Fibroblast of lung (primary cell): ENCODE measurements at regions not wholly inside any gene's neighbourhood (a gene's known extent, or its start where the extent isn't known, plus 50 kb on each side); places are given as distances from the start of the nearest gene placed in this dataset.

ENCODE experiments used
- DNase-seq, 2 donors: peaks; one replicate each; pipeline versions ENCODE4 v3.0.0 to v3.0.0-alpha.2; 2010; ENCODE audit warnings: low read depth in 2 of 2
- H2AFZ ChIP-seq: 2 replicates; pipeline ENCODE4 v1.5.1; 2012; ENCODE audit warnings: low read length, control low read depth, inconsistent platforms
- H3K27ac ChIP-seq: 2 replicates; pipeline ENCODE4 v1.5.1; 2011; ENCODE audit warnings: low read length, control low read depth; ENCODE audit not compliant: insufficient read depth
- H3K27me3 ChIP-seq: 2 replicates; pipeline ENCODE4 v1.5.1; 2011; ENCODE audit warnings: mild to moderate bottlenecking, low read length; ENCODE audit not compliant: control insufficient read depth, insufficient read depth
- H3K36me3 ChIP-seq: 2 replicates; pipeline ENCODE4 v1.5.1; 2011; ENCODE audit warnings: low read length; ENCODE audit not compliant: control insufficient read depth, insufficient read depth
- H3K4me1 ChIP-seq: 2 replicates; pipeline ENCODE4 v1.5.1; 2011; ENCODE audit warnings: low read length; ENCODE audit not compliant: control insufficient read depth, insufficient read depth; ENCODE audit errors: extremely low read depth
- H3K4me2 ChIP-seq: 2 replicates; pipeline ENCODE4 v1.5.1; 2011; ENCODE audit warnings: low read length, control low read depth; ENCODE audit not compliant: insufficient read depth; ENCODE audit errors: extremely low read depth
- H3K4me3 ChIP-seq, 4 experiments: fragments of 200-600 bp in 1 of 4; sonication (generic) in 1 of 4; replicated peaks in 1 of 4; 2 replicates each; pipeline ENCODE4 v1.5.1; 2011 to 2016; ENCODE audit warnings: low read length in 4 of 4, low read depth in 3 of 4, mild to moderate bottlenecking in 3 of 4, control low read depth in 2 of 4, inconsistent platforms in 1 of 4, mixed read lengths in 1 of 4; ENCODE audit not compliant: insufficient read depth in 1 of 4; ENCODE audit errors: control extremely low read depth in 1 of 4
- H3K79me2 ChIP-seq: 2 replicates; pipeline ENCODE4 v1.5.1; 2012; ENCODE audit warnings: mild to moderate bottlenecking, low read length, inconsistent platforms; ENCODE audit not compliant: control insufficient read depth, insufficient read depth
- H3K9ac ChIP-seq: 2 replicates; pipeline ENCODE4 v1.5.1; 2011; ENCODE audit warnings: mild to moderate bottlenecking, low read length, control low read depth; ENCODE audit not compliant: insufficient read depth
- H3K9me3 ChIP-seq: 2 replicates; pipeline ENCODE4 v1.5.1; 2012; ENCODE audit warnings: low read depth, low read length; ENCODE audit not compliant: control insufficient read depth, insufficient read depth
- H4K20me1 ChIP-seq: 2 replicates; pipeline ENCODE4 v1.5.1; 2011; ENCODE audit warnings: low read length; ENCODE audit not compliant: control insufficient read depth, insufficient read depth; ENCODE audit errors: extremely low read depth
- EZH2 ChIP-seq: IDR thresholded peaks from 2 replicates; pipeline ENCODE4 v1.5.1; 2012; ENCODE audit warnings: low read length, control low read depth, mild to moderate bottlenecking; ENCODE audit errors: missing control alignments
- TF ChIP-seq, protein P1 (sequence below), 2 donors: IDR thresholded peaks in 1 of 2; conservative IDR thresholded peaks in 1 of 2; 1 replicate in 1 of 2; 2 replicates in 1 of 2; pipeline ENCODE4 v1.5.1; 2011 to 2012; ENCODE audit warnings: low read length in 2 of 2, control low read depth in 1 of 2, inconsistent platforms in 1 of 2, low read depth in 1 of 2, mild to moderate bottlenecking in 1 of 2

DNA sequence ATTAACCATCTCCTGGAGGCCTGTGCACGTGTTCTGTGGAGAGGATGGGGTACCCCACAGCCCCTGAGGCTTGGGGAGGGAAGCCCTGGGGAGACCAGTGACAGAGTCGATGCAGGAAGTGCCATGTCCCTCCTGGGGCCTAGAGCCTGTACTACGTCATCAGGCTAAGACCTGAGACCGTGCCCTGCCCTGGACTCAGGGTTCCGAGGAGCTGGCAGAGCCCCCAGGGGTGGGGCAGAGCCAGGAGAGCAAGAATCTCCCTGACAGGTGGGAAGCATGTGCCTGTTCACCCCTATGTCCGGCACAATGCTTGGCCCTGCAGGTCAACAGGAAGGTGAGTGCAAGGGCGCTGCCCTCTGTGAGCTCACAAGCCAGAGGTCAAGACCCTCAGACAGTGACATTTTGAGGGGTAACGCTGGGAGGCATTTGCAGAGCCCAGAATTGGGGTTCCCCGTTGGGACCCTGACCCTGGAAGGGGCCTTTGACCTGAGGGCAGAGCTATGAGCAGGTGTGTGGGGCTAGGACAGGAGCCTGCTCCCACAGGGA, 781.6 kb downstream of the BRD1 start:
- Histone ChIP-seq H3K4me3 (no peak overlapping the region), H3K9me3 (no peaks in the 10 kb centered on the region), H3K27ac (no peak overlapping the region), H3K36me3 (no peaks in the 10 kb centered on the region), H3K4me2 (no peak overlapping the region), H2AFZ (no peak overlapping the region), H3K4me1 (no peaks in the 10 kb centered on the region), H3K79me2 (no peaks in the 10 kb centered on the region), H4K20me1 (no peaks in the 10 kb centered on the region), H3K9ac (no peak overlapping the region), H3K27me3 (no peaks in the 10 kb centered on the region)
- no peak for TF ChIP-seq EZH2
- TF ChIP-seq, protein P1, sequence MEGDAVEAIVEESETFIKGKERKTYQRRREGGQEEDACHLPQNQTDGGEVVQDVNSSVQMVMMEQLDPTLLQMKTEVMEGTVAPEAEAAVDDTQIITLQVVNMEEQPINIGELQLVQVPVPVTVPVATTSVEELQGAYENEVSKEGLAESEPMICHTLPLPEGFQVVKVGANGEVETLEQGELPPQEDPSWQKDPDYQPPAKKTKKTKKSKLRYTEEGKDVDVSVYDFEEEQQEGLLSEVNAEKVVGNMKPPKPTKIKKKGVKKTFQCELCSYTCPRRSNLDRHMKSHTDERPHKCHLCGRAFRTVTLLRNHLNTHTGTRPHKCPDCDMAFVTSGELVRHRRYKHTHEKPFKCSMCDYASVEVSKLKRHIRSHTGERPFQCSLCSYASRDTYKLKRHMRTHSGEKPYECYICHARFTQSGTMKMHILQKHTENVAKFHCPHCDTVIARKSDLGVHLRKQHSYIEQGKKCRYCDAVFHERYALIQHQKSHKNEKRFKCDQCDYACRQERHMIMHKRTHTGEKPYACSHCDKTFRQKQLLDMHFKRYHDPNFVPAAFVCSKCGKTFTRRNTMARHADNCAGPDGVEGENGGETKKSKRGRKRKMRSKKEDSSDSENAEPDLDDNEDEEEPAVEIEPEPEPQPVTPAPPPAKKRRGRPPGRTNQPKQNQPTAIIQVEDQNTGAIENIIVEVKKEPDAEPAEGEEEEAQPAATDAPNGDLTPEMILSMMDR (conservative IDR thresholded peaks at IDR 0.05 in 1 of 2, IDR thresholded peaks at IDR 0.05 in 1 of 2; ENCODE audit: low read depth in 1 of 2, low read length in 2 of 2) = no peak
- no peak for DNase-seq

DNA sequence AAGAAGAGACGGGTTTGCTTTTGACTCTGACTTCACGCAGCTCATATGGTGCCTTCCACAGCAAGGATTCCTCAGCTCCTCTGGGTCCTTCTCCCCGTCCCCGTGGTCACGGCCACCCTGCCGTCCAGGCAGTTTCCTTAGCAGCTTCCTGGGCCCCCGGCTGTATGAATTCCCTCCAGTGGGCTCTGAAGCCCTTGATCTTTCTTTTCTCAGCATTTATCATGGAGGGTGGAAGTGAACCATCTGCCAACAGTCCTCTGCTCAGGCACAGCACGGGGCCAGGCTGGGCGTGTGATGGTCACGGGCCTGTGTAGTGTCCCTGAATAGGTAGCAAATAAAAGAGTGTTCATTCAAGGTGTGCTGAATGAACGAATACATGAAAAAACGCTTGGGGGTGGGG, 782.4 kb downstream of the BRD1 start:
- DNase-seq = no peak
- H3K9me3 ChIP-seq = no peaks in the 10 kb centered on the region
- no peaks in the 10 kb centered on the region for H3K79me2 ChIP-seq
- no peak overlapping the region for H3K4me3 ChIP-seq
- no peaks in the 10 kb centered on the region for H4K20me1 ChIP-seq
- H3K4me1 ChIP-seq = no peaks in the 10 kb centered on the region
- H3K27me3 ChIP-seq = no peaks in the 10 kb centered on the region
- H3K9ac ChIP-seq = no peak overlapping the region
- no peak overlapping the region for H3K4me2 ChIP-seq
- H3K27ac ChIP-seq = no peak overlapping the region
- H2AFZ ChIP-seq = no peak overlapping the region
- H3K36me3 ChIP-seq = no peaks in the 10 kb centered on the region
- TF ChIP-seq EZH2 = no peak

DNA sequence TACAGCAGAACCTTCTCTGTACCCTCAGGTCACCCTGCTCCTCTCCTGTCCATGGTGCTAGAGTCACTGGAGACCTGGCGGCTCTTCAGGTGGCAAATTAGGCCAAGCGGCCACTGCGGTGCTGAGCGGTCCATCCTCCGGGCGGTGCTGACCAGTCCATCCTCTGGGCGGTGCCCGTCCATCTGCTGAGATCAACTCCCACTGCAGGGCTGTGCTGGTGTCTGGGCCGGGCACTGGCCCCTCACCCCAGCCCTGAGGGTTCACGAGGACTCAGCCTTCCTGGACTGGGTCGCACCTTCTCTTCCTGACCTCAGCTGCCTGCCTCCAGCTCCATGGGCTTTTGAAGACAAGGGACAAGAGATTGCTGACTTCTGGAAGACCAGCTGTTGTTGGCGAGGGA, 782.9 kb downstream of the BRD1 start:
- no peak overlapping the region for H3K4me3 ChIP-seq
- H3K27me3 ChIP-seq = no peaks in the 10 kb centered on the region
- H4K20me1 ChIP-seq = no peaks in the 10 kb centered on the region
- H3K27ac ChIP-seq = no peak overlapping the region
- no peak overlapping the region for H3K9ac ChIP-seq
- no peak overlapping the region for H3K4me2 ChIP-seq
- H3K36me3 ChIP-seq = no peaks in the 10 kb centered on the region
- no peaks in the 10 kb centered on the region for H3K79me2 ChIP-seq
- no peaks in the 10 kb centered on the region for H3K4me1 ChIP-seq
- H3K9me3 ChIP-seq = no peaks in the 10 kb centered on the region
- TF ChIP-seq, protein P1 (conservative IDR thresholded peaks at IDR 0.05 in 1 of 2, IDR thresholded peaks at IDR 0.05 in 1 of 2; ENCODE audit: low read depth in 1 of 2, low read length in 2 of 2) = no peak
- no peak for TF ChIP-seq EZH2
- H2AFZ ChIP-seq = no peak overlapping the region
- DNase-seq = no peak
